ENCODE measurements at regions not wholly inside any gene's neighbourhood (a gene's known extent, or its start where the extent isn't known, plus 50 kb on each side); places are given as distances from the start of the nearest gene placed in this dataset.
"Not testable (repeated sequence)": the region's sequence is repeated elsewhere in the genome, so short reads cannot be mapped to it uniquely, and the experiment has no call there.

DNA sequence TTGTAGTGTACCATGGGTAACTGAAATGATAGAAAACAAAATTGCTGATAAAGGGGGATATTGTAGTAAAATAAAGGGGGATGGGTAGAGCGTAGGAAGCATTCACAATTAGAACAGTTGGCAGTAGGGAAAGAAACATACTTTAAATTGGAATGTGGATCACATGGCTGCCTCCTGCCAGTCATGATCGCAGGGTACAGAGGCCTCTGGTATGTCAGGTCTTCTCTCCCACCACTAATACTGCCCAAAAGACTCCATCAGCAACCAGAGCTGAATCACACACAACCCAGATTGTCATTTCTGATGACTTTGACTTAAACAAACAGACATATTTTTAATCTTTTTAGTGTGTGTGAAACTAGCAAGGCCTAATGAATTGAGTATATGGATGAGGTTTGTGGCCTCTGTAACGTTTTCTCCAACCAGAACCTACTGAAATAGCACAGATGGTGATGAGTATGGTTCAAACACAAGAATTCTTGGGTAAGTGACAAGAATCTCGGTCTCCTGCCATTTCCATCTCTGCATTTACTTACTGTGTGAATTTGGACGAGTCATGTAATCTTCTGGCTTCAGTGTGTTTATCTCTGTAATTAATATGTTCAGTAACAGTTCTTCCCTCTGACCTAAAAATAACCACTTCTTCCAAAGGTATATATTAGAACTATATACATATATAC lies 112.6 kb downstream of the USP22 start:
- H3K9me3 Mint-ChIP-seq, result no peaks in the 10 kb centered on the region
- Histone ChIP-seq H3K27me3 (ENCODE audit: insufficient read depth, low read length) (no peaks in the 10 kb centered on the region), H3T11ph (ENCODE audit: low read length) (no peak overlapping the region), H2BK20ac (ENCODE audit: low read depth, low read length, poor library complexity, severe bottlenecking) (no peak overlapping the region), H3K9ac (ENCODE audit: extremely low read depth, insufficient read length, low read length) (no peak overlapping the region), H3K27ac (ENCODE audit: insufficient read length, low read depth, low read length) (no peak overlapping the region), H2BK120ac (ENCODE audit: low read depth, low read length, poor library complexity, severe bottlenecking) (no peak overlapping the region), H3K4me2 (ENCODE audit: insufficient read depth, insufficient read length, low read length) (no peak overlapping the region), H2AK5ac (ENCODE audit: insufficient read length, low read length) (no peak overlapping the region), H3K4ac (ENCODE audit: low read depth, low read length) (no peak overlapping the region), H3K23me2 (ENCODE audit: insufficient read length, low read depth, low read length, poor library complexity, severe bottlenecking) (no peaks in the 10 kb centered on the region), H3K79me1 (ENCODE audit: insufficient read depth, low read depth, low read length, poor library complexity, severe bottlenecking) (no peaks in the 10 kb centered on the region), H4K20me1 (ENCODE audit: control insufficient read depth, insufficient read depth, insufficient read length) (no peaks in the 10 kb centered on the region), H2AFZ (ENCODE audit: low read length) (no peak overlapping the region), H3K23ac (ENCODE audit: insufficient read length, low read depth, low read length) (no peak overlapping the region), H3K56ac (ENCODE audit: insufficient read length, low read depth, low read length) (no peak overlapping the region), H2BK5ac (ENCODE audit: insufficient read length, low read length) (no peak overlapping the region), H2BK12ac (ENCODE audit: insufficient read length, low read depth, low read length) (no peak overlapping the region), H3K14ac (ENCODE audit: insufficient read depth, low read length) (no peak overlapping the region), H4K8ac (replicated peaks; ENCODE audit: insufficient read length, low read depth, low read length) (no peak overlapping the region), H2BK15ac (ENCODE audit: low read depth, low read length) (no peak overlapping the region), H3K79me2 (ENCODE audit: insufficient read depth, low read length) (no peaks in the 10 kb centered on the region), H3K9me3 (ENCODE audit: control insufficient read depth, low read depth, low read length) (no peaks in the 10 kb centered on the region), H4K91ac (ENCODE audit: insufficient read length, low read depth, low read length) (no peak overlapping the region), H4K5ac (ENCODE audit: insufficient read length, low read depth, low read length) (no peak overlapping the region), H3K18ac (ENCODE audit: insufficient read length, low read depth, low read length) (no peak overlapping the region), H3K4me1 (ENCODE audit: insufficient read depth, low read length) (0 out of 2 replicates have a peak, but pooled peaks cover 3% of the 10 kb centered on the region)
- H3K27me3 Mint-ChIP-seq (ENCODE audit: low read depth), result no peaks in the 10 kb centered on the region
- peaks cover 0 to 3% of the 10 kb centered on the region in 2 experiments; a peak in 2 of 4 replicates for H3K4me1 Mint-ChIP-seq
- WGBS (ENCODE audit: extremely low coverage, insufficient read length, low lambda C conversion rate), result no CpG with 5 or more reads among the region's 5 CpGs
- peaks cover 0 to 6% (median 4%) of the 10 kb centered on the region in 3 experiments; a peak in 2 of 7 replicates for H3K36me3 Mint-ChIP-seq (ENCODE audit: insufficient read depth in 1 of 3, low read depth in 3 of 3)
- H3K27ac Mint-ChIP-seq, result no peak overlapping the region
- DNase-seq, result no peak
- no peak overlapping the region for H3K4me3 Mint-ChIP-seq
- TF ChIP-seq, protein P1, sequence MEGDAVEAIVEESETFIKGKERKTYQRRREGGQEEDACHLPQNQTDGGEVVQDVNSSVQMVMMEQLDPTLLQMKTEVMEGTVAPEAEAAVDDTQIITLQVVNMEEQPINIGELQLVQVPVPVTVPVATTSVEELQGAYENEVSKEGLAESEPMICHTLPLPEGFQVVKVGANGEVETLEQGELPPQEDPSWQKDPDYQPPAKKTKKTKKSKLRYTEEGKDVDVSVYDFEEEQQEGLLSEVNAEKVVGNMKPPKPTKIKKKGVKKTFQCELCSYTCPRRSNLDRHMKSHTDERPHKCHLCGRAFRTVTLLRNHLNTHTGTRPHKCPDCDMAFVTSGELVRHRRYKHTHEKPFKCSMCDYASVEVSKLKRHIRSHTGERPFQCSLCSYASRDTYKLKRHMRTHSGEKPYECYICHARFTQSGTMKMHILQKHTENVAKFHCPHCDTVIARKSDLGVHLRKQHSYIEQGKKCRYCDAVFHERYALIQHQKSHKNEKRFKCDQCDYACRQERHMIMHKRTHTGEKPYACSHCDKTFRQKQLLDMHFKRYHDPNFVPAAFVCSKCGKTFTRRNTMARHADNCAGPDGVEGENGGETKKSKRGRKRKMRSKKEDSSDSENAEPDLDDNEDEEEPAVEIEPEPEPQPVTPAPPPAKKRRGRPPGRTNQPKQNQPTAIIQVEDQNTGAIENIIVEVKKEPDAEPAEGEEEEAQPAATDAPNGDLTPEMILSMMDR (conservative IDR thresholded peaks at IDR 0.05), result no peak

DNA sequence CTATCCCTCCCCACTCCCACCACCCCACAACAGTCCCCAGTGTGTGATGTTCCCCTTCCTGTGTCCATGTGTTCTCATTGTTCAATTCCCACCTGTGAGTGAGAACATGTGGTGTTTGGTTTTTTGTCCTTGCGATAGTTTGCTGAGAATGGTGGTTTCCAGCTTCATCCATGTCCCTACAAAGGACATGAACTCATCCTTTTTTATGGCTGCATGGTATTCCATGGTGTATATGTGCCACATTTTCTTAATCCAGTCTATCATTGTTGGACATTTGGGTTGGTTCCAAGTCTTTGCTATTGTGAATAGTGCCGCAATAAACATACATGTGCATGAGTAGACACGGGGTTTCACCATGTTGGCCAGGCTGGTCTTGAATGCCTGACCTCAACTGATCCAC lies 109.8 kb downstream of the USP22 start:
- not testable (repeated sequence) for H4K91ac ChIP-seq (ENCODE audit: insufficient read length, low read depth, low read length); H4K20me1 ChIP-seq (ENCODE audit: control insufficient read depth, insufficient read depth, insufficient read length); H2AFZ ChIP-seq (ENCODE audit: low read length); H3K4me1 ChIP-seq (ENCODE audit: insufficient read depth, low read length); H3K14ac ChIP-seq (ENCODE audit: insufficient read depth, low read length); H3K4ac ChIP-seq (ENCODE audit: low read depth, low read length); H2BK5ac ChIP-seq (ENCODE audit: insufficient read length, low read length); H3K23me2 ChIP-seq (ENCODE audit: insufficient read length, low read depth, low read length, poor library complexity, severe bottlenecking); H3K4me2 ChIP-seq (ENCODE audit: insufficient read depth, insufficient read length, low read length); H3K27ac Mint-ChIP-seq; H3K27ac ChIP-seq (ENCODE audit: insufficient read length, low read depth, low read length); H3T11ph ChIP-seq (ENCODE audit: low read length); H2AK5ac ChIP-seq (ENCODE audit: insufficient read length, low read length); H2BK20ac ChIP-seq (ENCODE audit: low read depth, low read length, poor library complexity, severe bottlenecking); H3K79me2 ChIP-seq (ENCODE audit: insufficient read depth, low read length); H2BK120ac ChIP-seq (ENCODE audit: low read depth, low read length, poor library complexity, severe bottlenecking); H3K9ac ChIP-seq (ENCODE audit: extremely low read depth, insufficient read length, low read length); H4K8ac ChIP-seq (replicated peaks; ENCODE audit: insufficient read length, low read depth, low read length); DNase-seq; H2BK12ac ChIP-seq (ENCODE audit: insufficient read length, low read depth, low read length); H2BK15ac ChIP-seq (ENCODE audit: low read depth, low read length); H3K4me3 Mint-ChIP-seq; H4K5ac ChIP-seq (ENCODE audit: insufficient read length, low read depth, low read length); H3K79me1 ChIP-seq (ENCODE audit: insufficient read depth, low read depth, low read length, poor library complexity, severe bottlenecking); H3K56ac ChIP-seq (ENCODE audit: insufficient read length, low read depth, low read length); H3K23ac ChIP-seq (ENCODE audit: insufficient read length, low read depth, low read length); H3K18ac ChIP-seq (ENCODE audit: insufficient read length, low read depth, low read length); H3K9me3 Mint-ChIP-seq; H3K27me3 Mint-ChIP-seq (ENCODE audit: low read depth); H3K36me3 Mint-ChIP-seq (ENCODE audit: insufficient read depth in 1 of 3, low read depth in 3 of 3); H3K4me1 Mint-ChIP-seq; H3K9me3 ChIP-seq (ENCODE audit: control insufficient read depth, low read depth, low read length); H3K27me3 ChIP-seq (ENCODE audit: insufficient read depth, low read length)
- WGBS (ENCODE audit: extremely low coverage, insufficient read length, low lambda C conversion rate), result no CpG with 5 or more reads among the region's 3 CpGs

Data from H9 (cell line).